ENCODE measurements at regions not wholly inside any gene's neighbourhood (a gene's known extent, or its start where the extent isn't known, plus 50 kb on each side); places are given as distances from the start of the nearest gene placed in this dataset.
"Not testable (repeated sequence)": the region's sequence is repeated elsewhere in the genome, so short reads cannot be mapped to it uniquely, and the experiment has no call there.

GRCh38 chr2:64244037-64244416 is 99.8 kb upstream of the PELI1 start:
- no peaks in the 10 kb centered on the region for H3K9me3 ChIP-seq (ENCODE audit: control insufficient read depth in 2 of 2, insufficient read depth in 1 of 2, low read length in 1 of 2)
- H3K4me3 ChIP-seq (ENCODE audit: low read length in 2 of 2), result no peak overlapping the region
- H3K36me3 ChIP-seq (ENCODE audit: control insufficient read depth in 2 of 2, insufficient read depth in 2 of 2, low read length in 1 of 2), result no peaks in the 10 kb centered on the region
- no peak for DNase-seq (ENCODE audit: low read depth in 6 of 9, low spot score in 9 of 9)
- H3K4me1 ChIP-seq (ENCODE audit: control insufficient read depth in 2 of 2, insufficient read depth in 2 of 2, low read length in 2 of 2), result no peaks in the 10 kb centered on the region
- 100% methylated on average over 1 of the region's 1 CpG for WGBS
- no peak overlapping the region for H3K27ac ChIP-seq (ENCODE audit: low read depth in 1 of 2, low read length in 1 of 2)
- H3K27me3 ChIP-seq (ENCODE audit: control insufficient read depth in 2 of 2, insufficient read depth in 1 of 2, low read length in 1 of 2), result no peaks in the 10 kb centered on the region

GRCh38 chr2:64245631-64246030 is 101.4 kb upstream of the PELI1 start:
- WGBS, result 97% methylated on average over 4 of the region's 4 CpGs
- no peaks in the 10 kb centered on the region for H3K9me3 ChIP-seq (ENCODE audit: control insufficient read depth in 2 of 2, insufficient read depth in 1 of 2, low read length in 1 of 2)
- no peak overlapping the region for H3K4me3 ChIP-seq (ENCODE audit: low read length in 2 of 2)
- H3K36me3 ChIP-seq (ENCODE audit: control insufficient read depth in 2 of 2, insufficient read depth in 2 of 2, low read length in 1 of 2), result no peaks in the 10 kb centered on the region
- H3K4me1 ChIP-seq (ENCODE audit: control insufficient read depth in 2 of 2, insufficient read depth in 2 of 2, low read length in 2 of 2), result no peaks in the 10 kb centered on the region
- H3K27ac ChIP-seq (ENCODE audit: low read depth in 1 of 2, low read length in 1 of 2), result no peak overlapping the region
- H3K27me3 ChIP-seq (ENCODE audit: control insufficient read depth in 2 of 2, insufficient read depth in 1 of 2, low read length in 1 of 2), result no peaks in the 10 kb centered on the region
- DNase-seq (ENCODE audit: low read depth in 6 of 9, low spot score in 9 of 9), result no peak

- no peak for DNase-seq (ENCODE audit: low read depth in 6 of 9, low spot score in 9 of 9)
- no peak overlapping the region for H3K27ac ChIP-seq (ENCODE audit: low read depth in 1 of 2, low read length in 1 of 2)
- H3K4me3 ChIP-seq (ENCODE audit: low read length in 2 of 2), result no peak overlapping the region
- H3K27me3 ChIP-seq (ENCODE audit: control insufficient read depth in 2 of 2, insufficient read depth in 1 of 2, low read length in 1 of 2), result no peaks in the 10 kb centered on the region
- no peaks in the 10 kb centered on the region for H3K36me3 ChIP-seq (ENCODE audit: control insufficient read depth in 2 of 2, insufficient read depth in 2 of 2, low read length in 1 of 2)
- 84% methylated on average over 1 of the region's 1 CpG for WGBS
- H3K9me3 ChIP-seq (ENCODE audit: control insufficient read depth in 2 of 2, insufficient read depth in 1 of 2, low read length in 1 of 2), result no peaks in the 10 kb centered on the region
- H3K4me1 ChIP-seq (ENCODE audit: control insufficient read depth in 2 of 2, insufficient read depth in 2 of 2, low read length in 2 of 2), result no peaks in the 10 kb centered on the region
Observed at GRCh38 chr2:64246962-64247361, 102.7 kb upstream of the PELI1 start.

GRCh38 chr2:64249426-64249825 is 105.2 kb upstream of the PELI1 start:
- no peaks in the 10 kb centered on the region for H3K4me1 ChIP-seq (ENCODE audit: control insufficient read depth in 2 of 2, insufficient read depth in 2 of 2, low read length in 2 of 2)
- H3K36me3 ChIP-seq (ENCODE audit: control insufficient read depth in 2 of 2, insufficient read depth in 2 of 2, low read length in 1 of 2), result no peaks in the 10 kb centered on the region
- no peak overlapping the region for H3K27ac ChIP-seq (ENCODE audit: low read depth in 1 of 2, low read length in 1 of 2)
- no peak overlapping the region for H3K4me3 ChIP-seq (ENCODE audit: low read length in 2 of 2)
- H3K9me3 ChIP-seq (ENCODE audit: control insufficient read depth in 2 of 2, insufficient read depth in 1 of 2, low read length in 1 of 2), result no peaks in the 10 kb centered on the region
- H3K27me3 ChIP-seq (ENCODE audit: control insufficient read depth in 2 of 2, insufficient read depth in 1 of 2, low read length in 1 of 2), result no peaks in the 10 kb centered on the region
- DNase-seq (ENCODE audit: low read depth in 6 of 9, low spot score in 9 of 9), result no peak
- WGBS, result over 99% methylated on average over 3 of the region's 3 CpGs

GRCh38 chr2:64250063-64250462 is 105.8 kb upstream of the PELI1 start:
- Histone ChIP-seq H3K27ac (ENCODE audit: low read depth in 1 of 2, low read length in 1 of 2) (no peak overlapping the region), H3K4me3 (ENCODE audit: low read length in 2 of 2) (no peak overlapping the region), H3K27me3 (ENCODE audit: control insufficient read depth in 2 of 2, insufficient read depth in 1 of 2, low read length in 1 of 2) (no peaks in the 10 kb centered on the region), H3K9me3 (ENCODE audit: control insufficient read depth in 2 of 2, insufficient read depth in 1 of 2, low read length in 1 of 2) (no peaks in the 10 kb centered on the region), H3K36me3 (ENCODE audit: control insufficient read depth in 2 of 2, insufficient read depth in 2 of 2, low read length in 1 of 2) (no peaks in the 10 kb centered on the region), H3K4me1 (ENCODE audit: control insufficient read depth in 2 of 2, insufficient read depth in 2 of 2, low read length in 2 of 2) (no peaks in the 10 kb centered on the region)
- 98% methylated on average over 2 of the region's 2 CpGs for WGBS
- DNase-seq (ENCODE audit: low read depth in 6 of 9, low spot score in 9 of 9), result no peak

- Histone ChIP-seq H3K4me1 (ENCODE audit: control insufficient read depth in 2 of 2, insufficient read depth in 2 of 2, low read length in 2 of 2) (no peaks in the 10 kb centered on the region), H3K36me3 (ENCODE audit: control insufficient read depth in 2 of 2, insufficient read depth in 2 of 2, low read length in 1 of 2) (no peaks in the 10 kb centered on the region), H3K27me3 (ENCODE audit: control insufficient read depth in 2 of 2, insufficient read depth in 1 of 2, low read length in 1 of 2) (no peaks in the 10 kb centered on the region), H3K9me3 (ENCODE audit: control insufficient read depth in 2 of 2, insufficient read depth in 1 of 2, low read length in 1 of 2) (no peaks in the 10 kb centered on the region), H3K4me3 (ENCODE audit: low read length in 2 of 2) (no peak overlapping the region), H3K27ac (ENCODE audit: low read depth in 1 of 2, low read length in 1 of 2) (no peak overlapping the region)
- DNase-seq (ENCODE audit: low read depth in 6 of 9, low spot score in 9 of 9), result no peak
- WGBS, result 97% methylated on average over 7 of the region's 7 CpGs
Observed at GRCh38 chr2:64250751-64251423, 106.7 kb upstream of the PELI1 start.

GRCh38 chr2:64251497-64252250 is 107.5 kb upstream of the PELI1 start:
- DNase-seq (ENCODE audit: low read depth in 6 of 9, low spot score in 9 of 9), result no peak

GRCh38 chr2:64252251-64252978 is 108.2 kb upstream of the PELI1 start:
- not testable (repeated sequence) for DNase-seq (ENCODE audit: low read depth in 6 of 9, low spot score in 9 of 9); H3K4me1 ChIP-seq (ENCODE audit: control insufficient read depth in 2 of 2, insufficient read depth in 2 of 2, low read length in 2 of 2); H3K27ac ChIP-seq (ENCODE audit: low read depth in 1 of 2, low read length in 1 of 2); H3K9me3 ChIP-seq (ENCODE audit: control insufficient read depth in 2 of 2, insufficient read depth in 1 of 2, low read length in 1 of 2); H3K36me3 ChIP-seq (ENCODE audit: control insufficient read depth in 2 of 2, insufficient read depth in 2 of 2, low read length in 1 of 2); H3K27me3 ChIP-seq (ENCODE audit: control insufficient read depth in 2 of 2, insufficient read depth in 1 of 2, low read length in 1 of 2); H3K4me3 ChIP-seq (ENCODE audit: low read length in 2 of 2)
- WGBS, result 96% methylated on average over 9 of the region's 11 CpGs

More at GRCh38 chr2:64251497-64252250, 107.5 kb upstream of the PELI1 start:
- H3K27me3 ChIP-seq (ENCODE audit: control insufficient read depth in 2 of 2, insufficient read depth in 1 of 2, low read length in 1 of 2), result no peaks in the 10 kb centered on the region
- 89% methylated on average over 5 of the region's 5 CpGs for WGBS
- no peak overlapping the region for H3K27ac ChIP-seq (ENCODE audit: low read depth in 1 of 2, low read length in 1 of 2)
- H3K36me3 ChIP-seq (ENCODE audit: control insufficient read depth in 2 of 2, insufficient read depth in 2 of 2, low read length in 1 of 2), result no peaks in the 10 kb centered on the region
- no peaks in the 10 kb centered on the region for H3K4me1 ChIP-seq (ENCODE audit: control insufficient read depth in 2 of 2, insufficient read depth in 2 of 2, low read length in 2 of 2)
- H3K4me3 ChIP-seq (ENCODE audit: low read length in 2 of 2), result no peak overlapping the region
- no peaks in the 10 kb centered on the region for H3K9me3 ChIP-seq (ENCODE audit: control insufficient read depth in 2 of 2, insufficient read depth in 1 of 2, low read length in 1 of 2)

- WGBS, result 90% methylated on average over 9 of the region's 9 CpGs
- H3K4me3 ChIP-seq (ENCODE audit: low read length in 2 of 2); H3K27ac ChIP-seq (ENCODE audit: low read depth in 1 of 2, low read length in 1 of 2); H3K36me3 ChIP-seq (ENCODE audit: control insufficient read depth in 2 of 2, insufficient read depth in 2 of 2, low read length in 1 of 2); H3K9me3 ChIP-seq (ENCODE audit: control insufficient read depth in 2 of 2, insufficient read depth in 1 of 2, low read length in 1 of 2); H3K4me1 ChIP-seq (ENCODE audit: control insufficient read depth in 2 of 2, insufficient read depth in 2 of 2, low read length in 2 of 2); DNase-seq (ENCODE audit: low read depth in 6 of 9, low spot score in 9 of 9); H3K27me3 ChIP-seq (ENCODE audit: control insufficient read depth in 2 of 2, insufficient read depth in 1 of 2, low read length in 1 of 2): not testable (repeated sequence)
Observed at GRCh38 chr2:64253421-64253820, 109.2 kb upstream of the PELI1 start.
